ENCODE measurements at regions not wholly inside any gene's neighbourhood (a gene's known extent, or its start where the extent isn't known, plus 50 kb on each side); places are given as distances from the start of the nearest gene placed in this dataset.

DNA sequence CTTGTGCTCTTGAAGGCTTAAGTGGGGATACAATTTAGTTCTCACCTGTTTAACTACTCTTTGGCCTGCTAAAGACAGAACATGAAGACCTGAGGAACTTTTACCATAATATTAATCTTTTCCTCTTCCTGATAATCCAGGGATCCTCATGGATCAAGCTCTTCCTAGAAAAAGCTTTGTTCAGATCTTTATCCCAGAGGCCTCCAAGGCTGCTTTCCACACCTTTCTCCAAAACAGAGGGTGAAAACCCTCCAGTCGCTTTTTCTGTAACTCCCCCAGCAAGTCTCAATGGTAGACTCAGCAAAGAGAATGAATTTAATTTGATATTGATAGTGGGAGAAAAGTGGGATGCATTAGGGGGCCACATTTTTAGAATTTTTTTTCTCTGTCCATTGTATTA is 203.6 kb downstream of the CGGBP1 start:
- TF ChIP-seq, protein P1, sequence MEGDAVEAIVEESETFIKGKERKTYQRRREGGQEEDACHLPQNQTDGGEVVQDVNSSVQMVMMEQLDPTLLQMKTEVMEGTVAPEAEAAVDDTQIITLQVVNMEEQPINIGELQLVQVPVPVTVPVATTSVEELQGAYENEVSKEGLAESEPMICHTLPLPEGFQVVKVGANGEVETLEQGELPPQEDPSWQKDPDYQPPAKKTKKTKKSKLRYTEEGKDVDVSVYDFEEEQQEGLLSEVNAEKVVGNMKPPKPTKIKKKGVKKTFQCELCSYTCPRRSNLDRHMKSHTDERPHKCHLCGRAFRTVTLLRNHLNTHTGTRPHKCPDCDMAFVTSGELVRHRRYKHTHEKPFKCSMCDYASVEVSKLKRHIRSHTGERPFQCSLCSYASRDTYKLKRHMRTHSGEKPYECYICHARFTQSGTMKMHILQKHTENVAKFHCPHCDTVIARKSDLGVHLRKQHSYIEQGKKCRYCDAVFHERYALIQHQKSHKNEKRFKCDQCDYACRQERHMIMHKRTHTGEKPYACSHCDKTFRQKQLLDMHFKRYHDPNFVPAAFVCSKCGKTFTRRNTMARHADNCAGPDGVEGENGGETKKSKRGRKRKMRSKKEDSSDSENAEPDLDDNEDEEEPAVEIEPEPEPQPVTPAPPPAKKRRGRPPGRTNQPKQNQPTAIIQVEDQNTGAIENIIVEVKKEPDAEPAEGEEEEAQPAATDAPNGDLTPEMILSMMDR (optimal IDR thresholded peaks at IDR 0.05 in 1 of 3, IDR thresholded peaks at IDR 0.05 in 1 of 3, conservative IDR thresholded peaks at IDR 0.05 in 1 of 3; ENCODE audit: extremely low read depth in 1 of 3, insufficient read depth in 2 of 3, low read length in 3 of 3) = no peak
- TF ChIP-seq EZH2 (IDR thresholded peaks at IDR 0.05; ENCODE audit: low read length) = no peak

Measured in keratinocyte (primary cell).